ENCODE measurements at regions not wholly inside any gene's neighbourhood (a gene's known extent, or its start where the extent isn't known, plus 50 kb on each side); places are given as distances from the start of the nearest gene placed in this dataset.

DNA sequence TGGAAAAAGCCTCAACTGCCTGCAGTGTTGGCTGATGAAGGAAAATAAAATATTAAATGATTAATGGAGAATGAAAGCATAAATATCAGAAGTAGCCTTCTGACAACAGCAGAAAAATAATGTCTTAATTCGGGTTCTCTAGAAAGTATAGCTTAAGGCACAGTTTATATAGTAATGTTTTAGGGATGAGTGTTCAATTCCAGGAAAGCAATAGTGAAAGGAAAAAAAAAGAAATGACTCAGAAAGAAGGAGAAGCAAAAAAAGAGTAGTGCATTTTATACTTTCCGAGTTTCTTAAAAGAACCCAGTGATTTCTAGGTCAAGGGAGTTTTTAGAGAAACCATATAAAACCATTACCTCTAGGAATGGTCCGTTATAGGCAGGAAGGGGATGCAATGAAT, 137.3 kb downstream of the HTR1B start:
- TF ChIP-seq GABPA (IDR thresholded peaks at IDR 0.05; ENCODE audit: low read depth) (no peak), POLR2AphosphoS5 (IDR thresholded peaks at IDR 0.05; ENCODE audit: low read depth) (no peak), REST (IDR thresholded peaks at IDR 0.05; ENCODE audit: insufficient replicate concordance, low read depth) (no peak)
- TF ChIP-seq, protein P1, sequence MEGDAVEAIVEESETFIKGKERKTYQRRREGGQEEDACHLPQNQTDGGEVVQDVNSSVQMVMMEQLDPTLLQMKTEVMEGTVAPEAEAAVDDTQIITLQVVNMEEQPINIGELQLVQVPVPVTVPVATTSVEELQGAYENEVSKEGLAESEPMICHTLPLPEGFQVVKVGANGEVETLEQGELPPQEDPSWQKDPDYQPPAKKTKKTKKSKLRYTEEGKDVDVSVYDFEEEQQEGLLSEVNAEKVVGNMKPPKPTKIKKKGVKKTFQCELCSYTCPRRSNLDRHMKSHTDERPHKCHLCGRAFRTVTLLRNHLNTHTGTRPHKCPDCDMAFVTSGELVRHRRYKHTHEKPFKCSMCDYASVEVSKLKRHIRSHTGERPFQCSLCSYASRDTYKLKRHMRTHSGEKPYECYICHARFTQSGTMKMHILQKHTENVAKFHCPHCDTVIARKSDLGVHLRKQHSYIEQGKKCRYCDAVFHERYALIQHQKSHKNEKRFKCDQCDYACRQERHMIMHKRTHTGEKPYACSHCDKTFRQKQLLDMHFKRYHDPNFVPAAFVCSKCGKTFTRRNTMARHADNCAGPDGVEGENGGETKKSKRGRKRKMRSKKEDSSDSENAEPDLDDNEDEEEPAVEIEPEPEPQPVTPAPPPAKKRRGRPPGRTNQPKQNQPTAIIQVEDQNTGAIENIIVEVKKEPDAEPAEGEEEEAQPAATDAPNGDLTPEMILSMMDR (IDR thresholded peaks at IDR 0.05; ENCODE audit: insufficient read depth, low read length) = no peak

Data from HL-60 (cell line).